ENCODE measurements at regions not wholly inside any gene's neighbourhood (a gene's known extent, or its start where the extent isn't known, plus 50 kb on each side); places are given as distances from the start of the nearest gene placed in this dataset.

DNA sequence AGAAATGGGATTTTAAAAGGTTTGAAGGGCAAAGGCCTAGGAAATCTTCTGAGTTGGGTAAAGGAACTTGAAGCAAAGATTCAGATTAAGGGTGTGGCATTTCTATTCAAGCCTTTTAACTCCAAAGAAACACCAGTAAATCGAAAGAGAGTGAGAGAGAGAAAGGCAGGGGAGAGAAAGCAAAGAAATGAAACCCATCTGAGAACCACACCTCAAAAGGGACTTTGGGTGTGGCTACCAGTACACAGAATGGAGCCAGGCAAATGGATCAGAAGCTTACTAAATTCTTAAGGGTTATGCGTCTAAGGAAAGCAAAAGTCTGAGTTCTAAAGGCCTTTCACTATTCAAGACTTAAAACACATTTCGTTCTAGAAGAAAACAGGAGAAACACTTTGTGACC, 277.4 kb downstream of the BCL11B start:
- Histone ChIP-seq H3K4me1 (no peaks in the 10 kb centered on the region), H3K27ac (no peak overlapping the region), H3K27me3 (ENCODE audit: insufficient read depth in 3 of 3, low read length in 2 of 3) (no peaks in the 10 kb centered on the region), H3K4me3 (no peak overlapping the region), H3K36me3 (ENCODE audit: insufficient read depth in 1 of 2, low read depth in 1 of 2) (no peaks in the 10 kb centered on the region), H3K9me3 (no peaks in the 10 kb centered on the region)
- intact Hi-C loops (cut with DNase I) = no loop called here
- DNase-seq (no peak), ATAC-seq (no peak)
- TF ChIP-seq, protein P1, sequence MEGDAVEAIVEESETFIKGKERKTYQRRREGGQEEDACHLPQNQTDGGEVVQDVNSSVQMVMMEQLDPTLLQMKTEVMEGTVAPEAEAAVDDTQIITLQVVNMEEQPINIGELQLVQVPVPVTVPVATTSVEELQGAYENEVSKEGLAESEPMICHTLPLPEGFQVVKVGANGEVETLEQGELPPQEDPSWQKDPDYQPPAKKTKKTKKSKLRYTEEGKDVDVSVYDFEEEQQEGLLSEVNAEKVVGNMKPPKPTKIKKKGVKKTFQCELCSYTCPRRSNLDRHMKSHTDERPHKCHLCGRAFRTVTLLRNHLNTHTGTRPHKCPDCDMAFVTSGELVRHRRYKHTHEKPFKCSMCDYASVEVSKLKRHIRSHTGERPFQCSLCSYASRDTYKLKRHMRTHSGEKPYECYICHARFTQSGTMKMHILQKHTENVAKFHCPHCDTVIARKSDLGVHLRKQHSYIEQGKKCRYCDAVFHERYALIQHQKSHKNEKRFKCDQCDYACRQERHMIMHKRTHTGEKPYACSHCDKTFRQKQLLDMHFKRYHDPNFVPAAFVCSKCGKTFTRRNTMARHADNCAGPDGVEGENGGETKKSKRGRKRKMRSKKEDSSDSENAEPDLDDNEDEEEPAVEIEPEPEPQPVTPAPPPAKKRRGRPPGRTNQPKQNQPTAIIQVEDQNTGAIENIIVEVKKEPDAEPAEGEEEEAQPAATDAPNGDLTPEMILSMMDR (IDR thresholded peaks at IDR 0.05) = no peak
- 85 to 92% (median 90%) methylated on average over 3 of the region's 3 CpGs for WGBS, 3 donors

DNA sequence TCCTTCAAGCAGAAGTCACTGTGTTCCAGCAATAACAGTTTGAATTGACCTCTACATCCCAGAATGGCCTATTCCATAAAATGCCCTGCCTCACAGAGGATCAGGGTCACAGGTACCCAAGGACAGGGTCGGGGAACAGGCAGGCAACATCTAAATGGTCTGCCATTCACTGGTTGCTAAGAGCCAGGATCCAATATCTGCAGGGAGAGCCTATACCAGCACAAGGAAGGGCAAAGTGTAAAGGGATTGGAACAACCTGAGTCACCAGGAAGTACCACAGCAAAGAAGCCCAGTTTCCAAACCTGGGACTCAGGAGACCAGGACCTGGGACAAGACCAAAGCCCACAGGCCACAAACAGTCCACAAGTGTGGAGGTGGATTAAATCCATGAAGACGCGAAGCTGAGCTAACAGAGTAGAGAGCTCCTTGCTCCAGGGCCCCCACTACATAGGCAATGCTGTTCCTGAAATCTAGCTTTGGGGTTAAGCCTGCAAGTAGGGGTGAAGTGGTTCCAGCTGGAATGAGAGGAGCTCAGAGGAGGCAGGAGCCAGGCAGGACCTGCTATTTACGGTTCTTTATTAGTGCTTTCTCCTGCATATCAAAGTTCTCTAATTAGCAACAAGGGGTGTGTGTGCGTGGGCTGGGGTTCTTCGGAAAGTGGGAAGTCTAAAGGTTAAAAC, 274.3 kb downstream of the BCL11B start:
- ATAC-seq (no peak), DNase-seq (no peak)
- Histone ChIP-seq H3K4me3 (no peak overlapping the region), H3K27me3 (ENCODE audit: insufficient read depth in 3 of 3, low read length in 2 of 3) (no peaks in the 10 kb centered on the region), H3K9me3 (no peaks in the 10 kb centered on the region), H3K27ac (no peak overlapping the region), H3K36me3 (ENCODE audit: insufficient read depth in 1 of 2, low read depth in 1 of 2) (no peaks in the 10 kb centered on the region), H3K4me1 (no peaks in the 10 kb centered on the region)
- WGBS, 3 donors = 83 to 85% (median 85%) methylated on average over 6 of the region's 6 CpGs
- intact Hi-C loops (cut with DNase I) = no loop called here
- TF ChIP-seq, protein P1 (IDR thresholded peaks at IDR 0.05) = no peak

DNA sequence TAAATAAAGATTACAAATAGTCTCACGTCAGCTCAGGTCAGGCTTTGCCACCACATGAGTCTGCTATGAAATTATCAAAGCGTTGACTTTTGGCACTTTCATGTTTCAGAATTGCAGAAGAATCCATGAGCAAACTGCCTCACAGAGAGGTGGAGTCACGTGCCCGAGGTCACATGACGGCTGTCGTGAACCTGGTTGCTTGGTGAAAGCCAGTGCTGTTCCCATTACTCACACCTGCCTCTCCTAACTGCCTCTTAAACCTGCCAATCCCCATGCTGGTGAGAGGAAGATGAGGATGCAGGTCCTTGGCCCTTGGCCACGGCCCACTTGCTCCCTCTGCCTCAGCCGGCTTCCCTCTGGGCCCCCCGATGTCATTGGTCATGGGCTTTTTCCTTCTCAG, 272.7 kb downstream of the BCL11B start:
- WGBS, 3 donors = 71 to 77% (median 73%) methylated on average over 9 of the region's 9 CpGs
- H3K4me3 ChIP-seq = no peak overlapping the region
- no peak for ATAC-seq
- DNase-seq = no peak
- H3K9me3 ChIP-seq = no peaks in the 10 kb centered on the region
- H3K27me3 ChIP-seq (ENCODE audit: insufficient read depth in 3 of 3, low read length in 2 of 3) = peaks cover 0 to 2% (median 0%) of the 10 kb centered on the region in 3 donors
- H3K36me3 ChIP-seq (ENCODE audit: insufficient read depth in 1 of 2, low read depth in 1 of 2) = no peaks in the 10 kb centered on the region
- TF ChIP-seq, protein P1 (IDR thresholded peaks at IDR 0.05) = no peak
- no peak overlapping the region for H3K27ac ChIP-seq
- H3K4me1 ChIP-seq = no peaks in the 10 kb centered on the region
- intact Hi-C loops (cut with DNase I) = no loop called here

DNA sequence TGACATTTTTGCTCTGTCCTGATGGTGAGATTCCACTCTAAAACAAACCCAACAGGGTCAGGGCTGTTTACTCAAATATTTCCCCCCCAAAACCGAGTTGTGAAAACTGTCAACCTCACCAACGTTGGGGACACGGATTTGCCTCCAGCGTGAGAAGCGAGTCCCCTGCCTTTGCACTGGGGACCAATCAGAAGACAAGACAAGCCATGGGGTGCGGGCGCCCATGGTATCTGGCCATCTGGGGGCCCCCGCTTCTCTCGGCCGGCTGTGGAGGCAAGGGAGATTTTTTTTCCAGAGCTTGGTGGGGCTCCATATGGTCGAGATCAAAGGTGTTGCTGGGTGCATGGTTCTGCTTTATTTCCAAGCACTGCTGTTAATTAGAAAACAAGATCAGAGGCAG, 272.1 kb downstream of the BCL11B start:
- ATAC-seq (no peak), DNase-seq (no peak)
- H3K27ac ChIP-seq = no peak overlapping the region
- peaks cover 0 to 2% (median 0%) of the 10 kb centered on the region in 3 donors for H3K27me3 ChIP-seq (ENCODE audit: insufficient read depth in 3 of 3, low read length in 2 of 3)
- TF ChIP-seq, protein P1 (IDR thresholded peaks at IDR 0.05) = no peak
- H3K4me3 ChIP-seq = no peak overlapping the region
- no peaks in the 10 kb centered on the region for H3K36me3 ChIP-seq (ENCODE audit: insufficient read depth in 1 of 2, low read depth in 1 of 2)
- 81 to 83% (median 81%) methylated on average over 11 of the region's 11 CpGs for WGBS, 3 donors
- H3K4me1 ChIP-seq = no peaks in the 10 kb centered on the region
- no peaks in the 10 kb centered on the region for H3K9me3 ChIP-seq
- intact Hi-C loops (cut with DNase I) = no loop called here

DNA sequence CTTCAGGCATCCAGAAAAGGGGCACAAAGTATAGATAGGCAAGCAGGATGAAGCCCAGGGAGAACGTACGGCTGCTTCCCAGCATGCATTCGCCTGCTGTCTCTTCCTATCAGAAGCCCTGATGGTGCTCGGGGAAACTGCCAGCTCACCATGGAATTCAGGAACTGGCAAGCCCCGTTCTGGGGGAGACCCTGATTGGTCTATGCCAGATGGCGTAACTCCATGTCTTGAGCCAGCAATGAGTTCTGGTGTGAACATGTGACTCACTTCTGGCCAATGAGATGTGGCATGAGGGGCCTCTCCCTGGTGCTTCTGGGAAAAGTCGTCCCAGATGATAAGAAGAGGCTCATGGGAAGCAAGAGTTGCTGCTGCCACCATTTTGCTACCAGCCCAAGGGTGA, 270.8 kb downstream of the BCL11B start:
- WGBS, 3 donors = 71 to 77% (median 75%) methylated on average over 7 of the region's 7 CpGs
- TF ChIP-seq, protein P1 (IDR thresholded peaks at IDR 0.05) = no peak
- H3K9me3 ChIP-seq = no peaks in the 10 kb centered on the region

More for the DNA sequence above, 270.8 kb downstream of the BCL11B start:
- Histone ChIP-seq H3K27me3 (ENCODE audit: insufficient read depth in 3 of 3, low read length in 2 of 3) (peaks cover 0 to 2% (median 0%) of the 10 kb centered on the region in 3 donors), H3K27ac (no peak overlapping the region), H3K36me3 (ENCODE audit: insufficient read depth in 1 of 2, low read depth in 1 of 2) (no peaks in the 10 kb centered on the region), H3K4me1 (no peaks in the 10 kb centered on the region), H3K4me3 (no peak overlapping the region)
- no peak for DNase-seq
- ATAC-seq = no peak
- intact Hi-C loops (cut with DNase I) = no loop called here

All from psoas muscle (tissue), 7 donors.